ENCODE measurements at regions not wholly inside any gene's neighbourhood (a gene's known extent, or its start where the extent isn't known, plus 50 kb on each side); places are given as distances from the start of the nearest gene placed in this dataset.

DNA sequence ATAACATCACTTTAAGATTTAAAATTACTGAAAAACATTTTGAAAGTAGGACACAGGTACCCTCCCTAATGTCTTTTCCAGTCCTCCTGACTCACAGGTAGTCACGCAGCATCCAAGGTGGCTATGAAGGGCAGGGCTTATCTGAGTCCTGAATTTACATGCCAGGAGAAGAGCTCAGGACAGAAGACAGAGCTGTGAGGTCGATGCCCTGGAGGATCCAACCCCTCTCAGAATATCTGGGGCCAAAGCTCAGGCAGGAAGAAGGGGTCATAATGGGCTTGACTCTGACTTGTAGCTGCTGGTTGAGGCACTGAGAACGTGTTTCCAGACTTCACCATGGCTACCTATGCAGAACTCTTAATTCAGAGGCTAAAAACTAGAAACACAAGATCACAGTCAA lies 177.5 kb downstream of the AASDH start:
- DNase-seq (ENCODE audit: low read depth in 1 of 2, low spot score in 1 of 2), result no peak

DNA sequence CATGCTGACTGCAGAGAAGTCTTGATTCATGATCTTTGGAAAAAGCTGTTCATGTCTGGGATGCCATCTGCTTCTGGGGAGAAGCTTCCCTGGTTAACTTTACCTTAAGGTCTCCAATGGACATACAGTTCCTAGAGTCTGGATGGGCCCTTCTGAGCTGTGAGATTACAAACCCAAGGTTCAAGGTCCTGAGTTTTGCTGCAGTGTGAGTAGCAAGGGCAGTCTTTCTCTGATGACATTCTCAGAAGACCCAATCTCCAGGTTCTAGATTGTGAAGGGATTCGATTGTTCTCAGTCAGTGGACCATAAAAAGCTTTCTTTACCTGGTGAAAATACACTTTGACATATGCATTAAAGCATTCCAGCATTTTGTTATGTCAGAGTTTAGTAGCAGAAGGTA lies 179.2 kb downstream of the AASDH start:
- DNase-seq (ENCODE audit: low read depth in 1 of 2, low spot score in 1 of 2), result no peak

DNA sequence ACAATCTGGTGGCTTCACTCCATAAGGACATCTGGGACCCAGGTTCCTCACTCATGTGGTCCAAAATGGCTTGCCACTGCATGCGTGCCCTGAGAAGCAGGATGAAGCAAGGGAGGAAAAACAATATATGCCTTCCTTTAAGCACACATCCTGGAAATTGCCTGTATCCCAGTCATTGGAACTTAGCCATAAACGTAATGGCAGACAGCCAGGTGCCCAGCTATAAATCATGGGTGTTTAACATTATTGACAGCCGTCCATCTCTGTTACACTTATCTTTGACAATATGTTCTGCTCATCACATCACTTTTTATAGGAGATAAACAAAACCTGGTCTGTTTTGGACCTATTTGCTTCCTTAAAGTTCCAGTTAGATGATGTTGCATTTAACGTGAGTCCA lies 181.0 kb downstream of the AASDH start:
- DNase-seq (ENCODE audit: low read depth in 1 of 2, low spot score in 1 of 2), result no peak

DNA sequence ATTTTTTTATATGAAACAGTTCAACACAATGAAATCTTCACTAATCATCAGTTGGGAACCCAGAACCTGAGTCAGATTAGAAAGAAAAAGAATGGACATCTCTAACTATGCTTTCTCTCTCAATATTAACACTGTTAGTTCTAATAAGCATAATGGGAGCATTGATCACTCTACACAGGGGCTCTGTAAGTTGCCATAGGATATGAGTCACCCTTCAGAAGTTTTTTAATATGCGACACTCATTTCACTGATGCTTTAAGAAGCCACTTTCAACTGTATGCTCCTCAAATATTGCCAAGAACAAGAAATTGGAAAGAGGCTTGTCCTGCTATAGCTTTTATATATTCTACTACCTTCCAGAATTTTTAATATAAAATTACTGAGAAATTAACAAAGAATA lies 187.0 kb downstream of the AASDH start:
- DNase-seq (ENCODE audit: low read depth in 1 of 2, low spot score in 1 of 2), result no peak

- no peak for DNase-seq (ENCODE audit: low read depth in 1 of 2, low spot score in 1 of 2)
Observed at GRCh38 chr4:56198265-56198664, 189.0 kb downstream of the AASDH start.

GRCh38 chr4:56197387-56197786 lies 189.9 kb downstream of the AASDH start:
- no peak for DNase-seq (ENCODE audit: low read depth in 1 of 2, low spot score in 1 of 2)

DNA sequence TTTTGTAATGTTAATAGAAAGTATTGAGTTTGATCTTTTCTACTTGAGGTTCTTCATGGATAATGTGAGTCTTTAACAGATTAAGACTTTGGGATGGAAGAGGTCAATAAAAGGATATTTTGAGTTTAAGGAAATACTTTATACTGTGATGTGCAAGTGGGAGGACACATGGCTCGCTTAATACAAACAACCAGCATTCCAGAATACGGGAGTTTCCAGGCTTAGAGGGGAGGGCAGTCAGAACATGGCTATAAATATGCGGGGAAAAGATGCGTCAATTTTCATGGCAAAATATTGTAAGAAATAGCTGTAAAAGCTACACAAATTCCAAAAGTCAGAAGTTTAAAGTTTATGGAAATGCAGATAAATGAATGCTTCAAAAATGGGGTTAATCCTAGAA lies 192.3 kb downstream of the AASDH start:
- DNase-seq (ENCODE audit: low read depth in 1 of 2, low spot score in 1 of 2), result no peak

GRCh38 chr4:56191534-56191933 lies 195.8 kb downstream of the AASDH start:
- no peak for DNase-seq (ENCODE audit: low read depth in 1 of 2, low spot score in 1 of 2)

DNA sequence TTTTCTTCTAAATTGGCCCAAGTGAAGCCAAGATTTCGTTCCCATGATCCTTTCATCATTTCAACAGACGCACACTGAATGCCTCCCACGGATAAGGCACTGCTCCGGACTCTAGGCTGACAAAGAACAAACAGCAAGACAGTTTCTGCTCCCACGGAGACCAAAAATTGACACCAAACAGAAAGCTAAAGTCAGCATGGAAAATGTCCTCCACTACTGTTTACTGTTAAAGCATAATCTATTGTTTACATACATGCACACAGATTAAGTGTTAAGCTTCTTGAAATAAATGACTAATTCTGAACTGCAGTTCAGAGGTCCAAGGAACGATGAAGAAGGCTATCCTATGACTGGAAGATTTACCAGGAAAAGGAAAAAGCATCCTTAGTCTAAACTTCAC lies 199.6 kb downstream of the AASDH start:
- no peak for DNase-seq (ENCODE audit: low read depth in 1 of 2, low spot score in 1 of 2)

- no peak for DNase-seq (ENCODE audit: low read depth in 1 of 2, low spot score in 1 of 2)
Observed at GRCh38 chr4:56186808-56187523, 200.3 kb downstream of the AASDH start.

GRCh38 chr4:56185901-56186300 lies 201.4 kb downstream of the AASDH start:
- DNase-seq (ENCODE audit: low read depth in 1 of 2, low spot score in 1 of 2), result no peak

- no peak for DNase-seq (ENCODE audit: low read depth in 1 of 2, low spot score in 1 of 2)
Observed at GRCh38 chr4:56184214-56184613, 203.1 kb downstream of the AASDH start.

GRCh38 chr4:56183344-56183959 lies 203.8 kb downstream of the AASDH start:
- no peak for DNase-seq (ENCODE audit: low read depth in 1 of 2, low spot score in 1 of 2)

GRCh38 chr4:56182356-56182755 lies 204.9 kb downstream of the AASDH start:
- no peak for DNase-seq (ENCODE audit: low read depth in 1 of 2, low spot score in 1 of 2)

DNA sequence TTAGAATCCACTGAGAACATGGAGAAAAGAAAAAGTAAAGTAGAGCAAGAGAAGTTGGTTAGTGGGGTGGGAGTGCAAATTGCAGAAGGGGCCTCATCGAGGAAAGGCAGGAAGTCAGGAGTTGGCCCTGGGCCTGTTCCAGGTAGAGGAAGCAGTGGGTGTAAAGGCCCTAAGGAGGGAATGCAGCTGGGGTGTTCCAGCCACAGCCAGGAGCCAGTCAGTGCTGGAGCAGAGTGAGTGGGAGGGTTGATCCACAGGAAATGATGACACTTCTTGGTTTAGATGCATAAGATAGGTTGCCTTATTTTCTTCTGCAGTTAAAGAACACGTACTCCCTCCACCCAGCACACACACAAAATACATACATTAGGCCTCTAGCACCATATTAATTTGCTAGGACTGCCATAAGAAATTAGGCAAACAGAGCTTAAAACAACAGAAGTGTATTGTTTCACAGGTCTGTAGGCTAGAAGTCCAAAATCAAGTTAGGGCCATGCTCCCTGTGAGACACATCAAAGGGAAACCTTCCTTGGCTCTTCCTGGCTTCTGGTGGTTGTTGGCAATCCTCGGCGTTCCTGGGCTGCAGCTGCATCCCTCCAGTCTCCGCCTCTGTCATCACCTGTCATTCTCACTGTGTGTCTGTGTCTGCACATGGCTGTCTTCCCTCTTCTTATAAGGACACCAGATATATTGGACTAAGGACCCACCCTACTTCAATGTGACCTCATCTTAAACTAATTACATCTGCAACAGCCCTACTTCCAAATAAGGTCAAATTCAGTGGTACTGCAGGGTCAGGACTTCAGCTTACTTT lies 205.9 kb downstream of the AASDH start:
- no peak for DNase-seq (ENCODE audit: low read depth in 1 of 2, low spot score in 1 of 2)

GRCh38 chr4:56169061-56169460 lies 218.2 kb downstream of the AASDH start:
- DNase-seq (ENCODE audit: low read depth in 1 of 2, low spot score in 1 of 2), result no peak

DNA sequence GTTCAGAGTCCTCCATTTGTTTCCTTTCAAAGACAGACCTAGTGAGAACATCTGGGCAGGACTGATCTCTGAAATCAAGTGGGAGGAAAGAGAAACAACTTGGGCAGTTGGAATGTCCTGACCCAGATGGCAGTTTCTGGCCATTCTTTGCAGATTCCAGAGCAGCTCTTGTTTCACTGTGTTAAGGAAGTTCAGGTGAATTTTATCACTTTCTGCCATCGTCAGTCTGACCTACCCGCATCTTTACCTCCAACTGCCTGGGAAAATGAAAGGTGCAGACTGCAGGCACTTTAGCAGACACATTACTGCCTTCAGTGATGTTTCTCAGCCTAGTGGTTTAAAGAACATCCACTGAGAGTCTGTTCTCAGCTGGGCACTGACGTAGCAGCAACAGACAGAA lies 216.2 kb downstream of the CEP135 start:
- DNase-seq (ENCODE audit: low read depth in 1 of 2, low spot score in 1 of 2), result no peak

DNA sequence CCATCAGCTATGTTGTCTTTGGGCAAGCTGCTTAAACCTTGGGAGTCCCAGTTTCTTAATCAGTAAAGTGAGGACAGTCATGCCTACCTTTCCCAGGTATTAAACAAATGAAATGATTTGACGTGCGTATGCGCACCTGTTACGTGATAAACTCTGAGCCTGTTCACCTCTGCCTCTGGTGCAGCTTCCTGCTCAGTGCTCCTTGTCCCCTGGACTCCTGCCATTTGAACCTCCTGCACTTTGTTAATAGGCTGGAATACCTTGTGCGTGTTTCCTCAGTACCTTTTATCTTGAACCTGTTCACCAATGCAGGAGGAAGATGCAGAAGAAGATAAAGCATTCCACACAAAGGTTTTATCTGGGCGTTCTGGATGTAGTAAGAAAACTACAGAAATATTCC lies 211.9 kb downstream of the CEP135 start:
- DNase-seq (ENCODE audit: low read depth in 1 of 2, low spot score in 1 of 2), result no peak

- no peak for DNase-seq (ENCODE audit: low read depth in 1 of 2, low spot score in 1 of 2)
Observed at GRCh38 chr4:56158483-56158882, 209.7 kb downstream of the CEP135 start.

GRCh38 chr4:56156141-56156540 lies 207.4 kb downstream of the CEP135 start:
- no peak for DNase-seq (ENCODE audit: low read depth in 1 of 2, low spot score in 1 of 2)

DNA sequence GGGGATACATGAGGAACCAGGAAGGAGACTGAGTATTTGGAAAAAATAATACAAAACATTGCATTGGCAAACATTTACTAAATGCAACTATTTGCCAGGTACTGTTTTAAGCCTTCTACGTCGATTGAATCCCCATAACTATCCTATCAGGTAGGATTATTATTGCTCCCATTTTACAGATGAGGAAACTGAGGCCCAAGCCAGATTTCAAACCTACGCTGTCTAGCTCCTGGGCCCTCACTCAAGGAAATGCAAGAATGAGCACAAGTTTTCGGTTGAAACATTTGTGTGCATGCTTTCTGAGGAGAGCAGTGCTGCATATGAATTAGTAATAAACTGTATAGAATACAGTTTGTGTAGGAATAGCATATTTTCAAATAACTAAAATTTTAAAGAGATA lies 206.7 kb downstream of the CEP135 start:
- no peak for DNase-seq (ENCODE audit: low read depth in 1 of 2, low spot score in 1 of 2)

DNA sequence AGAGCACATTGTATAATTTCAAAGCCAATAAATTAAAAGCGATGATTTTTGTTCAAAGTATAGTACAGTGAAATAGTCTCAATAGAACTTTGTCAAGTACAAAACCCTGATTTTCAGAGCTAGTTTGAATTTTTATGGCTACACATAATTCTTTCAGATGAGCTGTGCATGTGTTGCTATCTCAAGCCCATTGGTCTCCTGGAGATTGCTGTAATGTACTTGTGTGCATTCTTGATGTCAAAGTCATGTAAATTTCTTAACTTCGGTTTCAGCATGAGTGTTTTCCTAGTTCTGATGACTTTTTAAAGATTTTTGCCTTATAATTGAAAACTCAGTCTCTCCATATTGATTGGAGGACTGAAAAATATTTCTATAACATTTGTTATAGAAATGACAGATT lies 200.8 kb downstream of the CEP135 start:
- DNase-seq (ENCODE audit: low read depth in 1 of 2, low spot score in 1 of 2), result no peak

Measured in activated T-helper 1 cell treated with anti-CD3 and anti-CD28 coated beads, Interleukin-2, amount 50 U/mL, for 16 hours (primary cell).